GM21447 (cell line): ENCODE measurements at regions not wholly inside any gene's neighbourhood (a gene's known extent, or its start where the extent isn't known, plus 50 kb on each side); places are given as distances from the start of the nearest gene placed in this dataset.
A peak's percentile ranks its signal among the peaks of the same experiment; 100 is the strongest.

ENCODE experiments used
- ATAC-seq: cut with Tn5 transposase; IDR thresholded peaks from one replicate; pipeline ENCODE4 v1.9.1; 2021; ENCODE audit not compliant: unreplicated experiment

- no peak for ATAC-seq
Measured at GRCh38 chr5:54621048-54621447, 103.5 kb downstream of the SNX18 start.

- ATAC-seq = no peak
Measured at GRCh38 chr5:54620141-54620933, 102.8 kb downstream of the SNX18 start.

- no peak for ATAC-seq
Measured at GRCh38 chr5:54619731-54620130, 102.2 kb downstream of the SNX18 start.

GRCh38 chr5:54616518-54617220 lies 99.1 kb downstream of the SNX18 start:
- ATAC-seq = no peak

GRCh38 chr5:54616031-54616430 lies 98.5 kb downstream of the SNX18 start:
- no peak for ATAC-seq

GRCh38 chr5:54615381-54615780 lies 97.8 kb downstream of the SNX18 start:
- no peak for ATAC-seq

DNA sequence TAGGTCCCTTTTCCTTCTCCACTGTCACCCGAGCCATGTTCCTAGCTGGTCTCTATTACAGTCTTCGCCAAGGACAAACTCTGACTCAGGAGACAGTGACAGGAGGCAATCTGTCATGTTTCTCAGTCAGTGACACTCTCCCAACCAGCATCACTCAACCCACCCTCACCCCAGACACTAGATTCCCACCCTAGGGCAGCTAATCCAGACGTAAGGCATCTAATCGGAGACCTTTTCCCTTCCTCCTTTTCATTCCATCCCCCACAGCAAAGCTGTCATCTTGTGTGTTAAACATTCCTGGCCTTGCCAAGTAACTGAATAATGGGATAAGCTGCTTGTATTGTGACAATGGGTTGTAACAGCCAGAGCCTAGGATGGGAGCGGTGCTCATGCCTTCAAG lies 95.2 kb downstream of the SNX18 start:
- ATAC-seq = no peak

- ATAC-seq = no peak
Measured at GRCh38 chr5:54611290-54611951, 93.9 kb downstream of the SNX18 start.

DNA sequence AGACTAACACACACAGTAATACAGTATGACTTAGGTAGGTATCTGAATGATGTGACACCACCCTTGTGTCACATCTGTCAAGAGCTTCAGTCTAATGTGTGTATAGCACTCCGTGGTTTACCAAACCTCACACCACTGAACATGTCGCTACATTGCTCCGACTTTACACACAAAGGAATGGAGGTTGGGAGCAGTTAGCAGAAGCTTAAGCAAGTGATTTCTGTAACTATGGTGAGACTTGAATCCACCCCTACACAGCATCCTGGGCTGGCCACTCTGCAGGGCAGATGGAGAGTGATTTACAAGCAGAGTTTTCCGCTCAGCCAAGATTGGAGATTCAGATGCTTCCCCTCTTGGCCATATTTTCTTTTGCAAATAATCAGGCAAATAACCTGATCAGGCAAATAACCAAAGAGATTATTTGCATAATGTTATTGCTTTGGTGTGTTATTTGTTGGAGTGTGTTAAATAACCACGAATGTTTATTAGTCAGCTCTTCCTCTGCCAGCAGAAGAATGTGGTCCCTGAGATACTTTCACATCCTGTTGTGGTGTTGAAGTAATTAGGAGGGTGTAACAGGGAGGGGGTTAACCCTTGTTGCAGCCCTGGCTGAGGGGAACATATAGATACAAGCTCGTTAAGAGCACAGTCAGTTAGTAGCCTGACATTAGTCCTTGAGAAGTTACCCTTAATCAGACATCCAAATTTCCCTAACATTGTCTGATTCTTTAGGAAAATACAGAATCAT lies 92.8 kb downstream of the SNX18 start:
- peak; percentile 96 for ATAC-seq

DNA sequence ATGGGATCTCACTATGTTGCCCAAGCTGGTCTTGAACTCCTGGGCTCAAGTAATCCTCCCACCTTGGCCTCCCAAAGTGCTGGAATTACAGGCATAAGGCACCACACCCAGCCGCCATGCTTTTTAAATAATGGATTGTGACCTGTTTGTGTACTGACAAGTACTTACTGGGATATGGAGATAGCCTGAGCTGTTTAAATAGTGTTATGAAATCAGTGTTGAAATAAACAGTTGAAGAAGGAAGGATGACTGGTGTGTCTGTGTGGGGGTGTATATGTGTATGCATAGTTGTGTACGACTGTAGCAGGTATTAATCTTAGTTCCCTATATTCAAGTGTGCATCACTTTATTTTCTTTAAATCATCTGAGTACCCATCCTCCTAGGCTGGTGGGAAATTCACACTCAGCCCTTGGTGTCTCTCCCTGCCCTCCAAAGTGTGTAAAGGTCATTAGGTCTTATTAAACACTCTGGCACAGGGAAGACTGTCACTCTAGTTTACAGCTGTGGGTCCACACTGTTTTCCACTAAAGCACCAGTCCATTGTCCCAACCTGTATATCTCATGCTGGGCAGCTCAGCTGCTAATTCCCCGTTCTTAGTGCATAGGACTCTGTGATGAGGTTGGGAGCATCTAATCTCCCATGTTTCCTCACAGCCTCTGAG lies 91.0 kb downstream of the SNX18 start:
- ATAC-seq = no peak

DNA sequence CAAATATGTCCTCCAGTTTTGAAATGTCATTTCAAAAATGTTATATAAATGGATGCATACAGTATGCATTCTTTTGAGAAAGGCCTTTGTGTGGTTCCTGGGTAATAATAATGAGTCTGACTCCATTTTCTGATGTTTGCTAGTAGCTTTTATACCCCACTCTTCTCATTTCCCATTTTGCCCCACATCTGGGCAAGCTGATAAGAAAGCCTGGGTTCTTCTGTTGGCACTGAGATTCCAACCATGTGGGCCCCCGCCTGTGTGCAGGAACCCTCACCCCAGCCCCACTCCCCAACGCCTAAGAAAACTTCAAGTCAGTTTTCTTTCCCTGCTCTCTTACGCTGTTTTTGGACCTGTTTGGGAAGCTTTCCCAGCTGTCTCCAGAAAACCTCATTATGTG lies 89.4 kb downstream of the SNX18 start:
- no peak for ATAC-seq

DNA sequence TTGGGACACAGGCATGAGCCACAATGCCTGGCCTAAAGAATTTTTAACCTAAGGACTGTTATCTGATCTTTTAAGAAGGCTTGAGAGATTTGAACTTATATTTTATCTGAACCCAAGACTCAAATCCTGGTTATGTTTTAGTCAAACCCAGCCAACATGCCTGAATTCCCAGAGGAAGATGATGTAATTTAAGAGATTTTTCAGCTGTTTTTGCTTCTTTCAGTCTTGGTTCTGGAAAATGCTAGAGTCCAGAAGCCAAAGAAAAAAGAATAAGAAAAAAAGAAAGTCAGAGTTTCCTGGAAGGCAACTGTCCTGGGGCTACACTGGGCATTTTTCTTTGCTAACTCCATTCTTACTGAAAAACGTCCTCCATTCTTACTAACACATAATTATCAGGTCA lies 85.8 kb downstream of the SNX18 start:
- ATAC-seq = no peak

DNA sequence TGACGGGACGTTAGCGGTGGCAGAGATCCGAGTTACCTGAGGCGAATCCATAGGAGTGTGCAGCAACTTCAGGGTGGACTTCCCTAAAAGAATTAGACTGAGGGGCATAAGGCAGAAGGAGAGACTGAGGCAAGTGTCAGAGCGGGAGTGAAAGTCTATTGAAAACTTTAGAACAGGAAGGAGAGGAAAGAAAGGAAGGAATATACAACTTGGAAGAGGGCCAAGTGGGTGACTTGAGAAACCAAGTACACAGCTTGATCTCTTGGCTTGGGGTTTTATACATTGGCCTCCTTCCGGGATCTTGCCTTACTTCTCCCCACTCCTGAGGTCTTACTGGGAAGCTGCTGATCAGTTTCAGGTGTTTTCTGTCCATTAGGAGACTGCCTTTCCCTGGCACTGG lies 84.9 kb downstream of the SNX18 start:
- no peak for ATAC-seq

- ATAC-seq = no peak
Measured at GRCh38 chr5:54601411-54602230, 84.1 kb downstream of the SNX18 start.
